Peyer's patch (tissue), 4 donors: ENCODE measurements at regions not wholly inside any gene's neighbourhood (a gene's known extent, or its start where the extent isn't known, plus 50 kb on each side); places are given as distances from the start of the nearest gene placed in this dataset.
"Not testable (repeated sequence)": the region's sequence is repeated elsewhere in the genome, so short reads cannot be mapped to it uniquely, and the experiment has no call there.

ENCODE experiments used
- POLR2A ChIP-seq, 2 donors: fragments of 450-650 bp; IDR thresholded peaks; one replicate each; pipeline ENCODE4 v1.5.1; 2017; ENCODE audit warnings: antibody characterized with exemption in 2 of 2, mild to moderate bottlenecking in 2 of 2, moderate library complexity in 2 of 2
- TF ChIP-seq, protein P1 (sequence below), 6 experiments: fragments of 450-650 bp in 4 of 6; fragments of 200-600 bp in 2 of 6; sonication (generic) in 1 of 6; IDR thresholded peaks; one replicate each; pipeline ENCODE4 v1.5.1; 2017 to 2019; ENCODE audit warnings: antibody characterized with exemption in 6 of 6, mild to moderate bottlenecking in 3 of 6, moderate library complexity in 1 of 6

GRCh38 chr17:46442153-46442552 is 70.1 kb upstream of the LRRC37A2 start:
- TF ChIP-seq, protein P1, sequence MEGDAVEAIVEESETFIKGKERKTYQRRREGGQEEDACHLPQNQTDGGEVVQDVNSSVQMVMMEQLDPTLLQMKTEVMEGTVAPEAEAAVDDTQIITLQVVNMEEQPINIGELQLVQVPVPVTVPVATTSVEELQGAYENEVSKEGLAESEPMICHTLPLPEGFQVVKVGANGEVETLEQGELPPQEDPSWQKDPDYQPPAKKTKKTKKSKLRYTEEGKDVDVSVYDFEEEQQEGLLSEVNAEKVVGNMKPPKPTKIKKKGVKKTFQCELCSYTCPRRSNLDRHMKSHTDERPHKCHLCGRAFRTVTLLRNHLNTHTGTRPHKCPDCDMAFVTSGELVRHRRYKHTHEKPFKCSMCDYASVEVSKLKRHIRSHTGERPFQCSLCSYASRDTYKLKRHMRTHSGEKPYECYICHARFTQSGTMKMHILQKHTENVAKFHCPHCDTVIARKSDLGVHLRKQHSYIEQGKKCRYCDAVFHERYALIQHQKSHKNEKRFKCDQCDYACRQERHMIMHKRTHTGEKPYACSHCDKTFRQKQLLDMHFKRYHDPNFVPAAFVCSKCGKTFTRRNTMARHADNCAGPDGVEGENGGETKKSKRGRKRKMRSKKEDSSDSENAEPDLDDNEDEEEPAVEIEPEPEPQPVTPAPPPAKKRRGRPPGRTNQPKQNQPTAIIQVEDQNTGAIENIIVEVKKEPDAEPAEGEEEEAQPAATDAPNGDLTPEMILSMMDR (IDR thresholded peaks at IDR 0.05) = not testable (repeated sequence)
- not testable (repeated sequence) for TF ChIP-seq POLR2A (IDR thresholded peaks at IDR 0.05)
